A673 (cell line): ENCODE measurements at regions not wholly inside any gene's neighbourhood (a gene's known extent, or its start where the extent isn't known, plus 50 kb on each side); places are given as distances from the start of the nearest gene placed in this dataset.

ENCODE experiments used
- BruUV-seq: library from RNA; stranded (reverse); fragments of 400-500 nt; replicated peaks from 2 replicates; lab custom pipeline; 2021; lab: Mats Ljungman, UMichigan
- CTCF ChIA-PET: fragments of 300-600 bp; sonication (Branson Sonifier 250); formaldehyde crosslinking; loops from one replicate; lab custom pipeline; 2022; ENCODE audit warnings: antibody characterized with exemption; lab: Charles Lee
- POLR2A ChIA-PET: fragments of 300-600 bp; sonication (Branson Sonifier 250); formaldehyde crosslinking; loops from one replicate; lab custom pipeline; 2022; ENCODE audit warnings: antibody characterized with exemption; ENCODE audit not compliant: low non-redundant PET; lab: Charles Lee
- DNase-seq: peaks from one replicate; pipeline ENCODE4 v3.0.0-alpha.2; 2015; ENCODE audit warnings: low spot score
- H3K27ac ChIP-seq: fragments of 200-600 bp; sonication (generic); 2 replicates; pipeline ENCODE4 v1.5.1; 2016; ENCODE audit warnings: mixed run types, low read depth, mild to moderate bottlenecking, mixed read lengths, antibody characterized with exemption, low read length; ENCODE audit not compliant: poor library complexity, severe bottlenecking
- H3K27me3 ChIP-seq: fragments of 200-600 bp; sonication (generic); replicated peaks from 2 replicates; pipeline ENCODE4 v1.6.1; 2017; ENCODE audit warnings: mixed run types, low read depth, mild to moderate bottlenecking, mixed read lengths, antibody characterized with exemption, low read length; ENCODE audit not compliant: insufficient read depth, poor library complexity
- H3K36me3 ChIP-seq: fragments of 200-600 bp; sonication (generic); 2 replicates; pipeline ENCODE4 v1.6.1; 2016; ENCODE audit warnings: mixed run types, mild to moderate bottlenecking, mixed read lengths, antibody characterized with exemption, low read length; ENCODE audit not compliant: insufficient read depth, poor library complexity, severe bottlenecking
- H3K4me1 ChIP-seq: fragments of 200-600 bp; sonication (generic); 2 replicates; pipeline ENCODE4 v1.6.1; 2017; ENCODE audit warnings: mixed run types, mild to moderate bottlenecking, mixed read lengths, antibody characterized with exemption, low read length; ENCODE audit not compliant: insufficient read depth, poor library complexity, severe bottlenecking
- H3K4me3 ChIP-seq: fragments of 200-600 bp; sonication (generic); 2 replicates; pipeline ENCODE4 v1.5.1; 2016; ENCODE audit warnings: low read depth, mixed run types, mild to moderate bottlenecking, mixed read lengths, low read length; ENCODE audit not compliant: poor library complexity, severe bottlenecking
- H3K9me3 ChIP-seq: fragments of 200-600 bp; sonication (generic); 2 replicates; pipeline ENCODE4 v1.6.1; 2016; ENCODE audit warnings: mixed run types, low read depth, mild to moderate bottlenecking, mixed read lengths, antibody characterized with exemption, low read length; ENCODE audit not compliant: poor library complexity, severe bottlenecking
- EZH2 ChIP-seq: fragments of 200-600 bp; sonication (generic); IDR thresholded peaks from 2 replicates; pipeline ENCODE4 v1.6.1; 2017; ENCODE audit warnings: borderline replicate concordance, low read depth, mild to moderate bottlenecking, mixed read lengths, antibody characterized with exemption, low read length; ENCODE audit not compliant: poor library complexity, severe bottlenecking
- intact Hi-C: fragments of 100-400 bp; cut with micrococcal nuclease; formaldehyde crosslinking; loops from one replicate; pipeline ENCODE4 v1.10.0; 2022; ENCODE audit not compliant: unreplicated experiment
- TF ChIP-seq, protein P1 (sequence below): fragments of 300-800, 200-600 bp; sonication (generic); conservative IDR thresholded peaks from 2 replicates; pipeline ENCODE4 v1.5.1; 2017; ENCODE audit warnings: low read depth, mild to moderate bottlenecking, antibody characterized with exemption, low read length, moderate library complexity, mixed read lengths

- Histone ChIP-seq H3K4me1 (no peaks in the 10 kb centered on the region), H3K9me3 (no peaks in the 10 kb centered on the region), H3K36me3 (no peaks in the 10 kb centered on the region), H3K27ac (no peak overlapping the region), H3K27me3 (peaks cover 8% of the 10 kb centered on the region), H3K4me3 (no peak overlapping the region)
- ChIA-PET CTCF (no interaction called here), POLR2A (no interaction called here)
- DNase-seq = no peak
- intact Hi-C loops = no loop called here
- BruUV-seq = no TSS peak
- TF ChIP-seq, protein P1, sequence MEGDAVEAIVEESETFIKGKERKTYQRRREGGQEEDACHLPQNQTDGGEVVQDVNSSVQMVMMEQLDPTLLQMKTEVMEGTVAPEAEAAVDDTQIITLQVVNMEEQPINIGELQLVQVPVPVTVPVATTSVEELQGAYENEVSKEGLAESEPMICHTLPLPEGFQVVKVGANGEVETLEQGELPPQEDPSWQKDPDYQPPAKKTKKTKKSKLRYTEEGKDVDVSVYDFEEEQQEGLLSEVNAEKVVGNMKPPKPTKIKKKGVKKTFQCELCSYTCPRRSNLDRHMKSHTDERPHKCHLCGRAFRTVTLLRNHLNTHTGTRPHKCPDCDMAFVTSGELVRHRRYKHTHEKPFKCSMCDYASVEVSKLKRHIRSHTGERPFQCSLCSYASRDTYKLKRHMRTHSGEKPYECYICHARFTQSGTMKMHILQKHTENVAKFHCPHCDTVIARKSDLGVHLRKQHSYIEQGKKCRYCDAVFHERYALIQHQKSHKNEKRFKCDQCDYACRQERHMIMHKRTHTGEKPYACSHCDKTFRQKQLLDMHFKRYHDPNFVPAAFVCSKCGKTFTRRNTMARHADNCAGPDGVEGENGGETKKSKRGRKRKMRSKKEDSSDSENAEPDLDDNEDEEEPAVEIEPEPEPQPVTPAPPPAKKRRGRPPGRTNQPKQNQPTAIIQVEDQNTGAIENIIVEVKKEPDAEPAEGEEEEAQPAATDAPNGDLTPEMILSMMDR = no peak
- no peak for TF ChIP-seq EZH2
Observed at GRCh38 chr20:22274330-22274729, 310.0 kb downstream of the FOXA2 start.

GRCh38 chr20:22268675-22269074, 315.7 kb downstream of the FOXA2 start:
- no peak for TF ChIP-seq EZH2
- TF ChIP-seq, protein P1 = no peak
- Histone ChIP-seq H3K27ac (no peak overlapping the region), H3K4me3 (no peak overlapping the region), H3K9me3 (no peaks in the 10 kb centered on the region), H3K27me3 (peaks cover 7% of the 10 kb centered on the region), H3K4me1 (no peaks in the 10 kb centered on the region), H3K36me3 (no peaks in the 10 kb centered on the region)
- no peak for DNase-seq
- BruUV-seq = no TSS peak
- intact Hi-C loops = no loop called here
- CTCF ChIA-PET = no interaction called here
- POLR2A ChIA-PET = no interaction called here

GRCh38 chr20:22264917-22265316, 319.5 kb downstream of the FOXA2 start:
- DNase-seq = no peak
- H3K36me3 ChIP-seq = no peaks in the 10 kb centered on the region
- intact Hi-C loops = no loop called here
- ChIA-PET CTCF (no interaction called here), POLR2A (no interaction called here)
- no peaks in the 10 kb centered on the region for H3K4me1 ChIP-seq
- BruUV-seq = no TSS peak
- peaks cover 28% of the 10 kb centered on the region for H3K27me3 ChIP-seq
- no peak overlapping the region for H3K4me3 ChIP-seq
- no peak overlapping the region for H3K27ac ChIP-seq
- H3K9me3 ChIP-seq = no peaks in the 10 kb centered on the region
- TF ChIP-seq, protein P1 = no peak
- TF ChIP-seq EZH2 = no peak
